ENCODE measurements at regions not wholly inside any gene's neighbourhood (a gene's known extent, or its start where the extent isn't known, plus 50 kb on each side); places are given as distances from the start of the nearest gene placed in this dataset.
"Not testable (repeated sequence)": the region's sequence is repeated elsewhere in the genome, so short reads cannot be mapped to it uniquely, and the experiment has no call there.

- DNase-seq (ENCODE audit: low read depth), result no peak
Observed at GRCh38 chr1:214143006-214143992, 137.7 kb upstream of the SMYD2 start.

- DNase-seq (ENCODE audit: low read depth), result not testable (repeated sequence)
Observed at GRCh38 chr1:214144521-214144920, 136.4 kb upstream of the SMYD2 start.

- DNase-seq (ENCODE audit: low read depth), result no peak
Observed at GRCh38 chr1:214146523-214146922, 134.4 kb upstream of the SMYD2 start.

GRCh38 chr1:214154596-214155292 is 126.2 kb upstream of the SMYD2 start:
- no peak for DNase-seq (ENCODE audit: low read depth)

- DNase-seq (ENCODE audit: low read depth), result no peak
Observed at GRCh38 chr1:214155987-214156625, 124.9 kb upstream of the SMYD2 start.

GRCh38 chr1:214164173-214164572 is 116.8 kb upstream of the SMYD2 start:
- DNase-seq (ENCODE audit: low read depth), result no peak

- no peak for DNase-seq (ENCODE audit: low read depth)
Observed at GRCh38 chr1:214165850-214166374, 115.0 kb upstream of the SMYD2 start.

- no peak for DNase-seq (ENCODE audit: low read depth)
Observed at GRCh38 chr1:214174508-214175199, 106.3 kb upstream of the SMYD2 start.

GRCh38 chr1:214178102-214178501 is 102.9 kb upstream of the SMYD2 start:
- DNase-seq (ENCODE audit: low read depth), result no peak

GRCh38 chr1:214184992-214185391 is 96.0 kb upstream of the SMYD2 start:
- no peak for DNase-seq (ENCODE audit: low read depth)

- no peak for DNase-seq (ENCODE audit: low read depth)
Observed at GRCh38 chr1:214186103-214186824, 94.7 kb upstream of the SMYD2 start.

- DNase-seq (ENCODE audit: low read depth), result no peak
Observed at GRCh38 chr1:214187121-214187900, 93.6 kb upstream of the SMYD2 start.

GRCh38 chr1:214187933-214188332 is 93.0 kb upstream of the SMYD2 start:
- DNase-seq (ENCODE audit: low read depth), result no peak

- DNase-seq (ENCODE audit: low read depth), result no peak
Observed at GRCh38 chr1:214188835-214189234, 92.1 kb upstream of the SMYD2 start.

GRCh38 chr1:214192825-214193643 is 87.9 kb upstream of the SMYD2 start:
- DNase-seq (ENCODE audit: low read depth), result no peak

- DNase-seq (ENCODE audit: low read depth), result no peak
Observed at GRCh38 chr1:214193691-214194090, 87.3 kb upstream of the SMYD2 start.

GRCh38 chr1:214198571-214198970 is 82.4 kb upstream of the SMYD2 start:
- DNase-seq (ENCODE audit: low read depth), result no peak

- DNase-seq (ENCODE audit: low read depth), result no peak
Observed at GRCh38 chr1:214199585-214199984, 81.4 kb upstream of the SMYD2 start.

- no peak for DNase-seq (ENCODE audit: low read depth)
Observed at GRCh38 chr1:214202992-214203391, 78.0 kb upstream of the SMYD2 start.
